KOPT-K1 (cell line): ENCODE measurements at regions not wholly inside any gene's neighbourhood (a gene's known extent, or its start where the extent isn't known, plus 50 kb on each side); places are given as distances from the start of the nearest gene placed in this dataset.
A peak's percentile ranks its signal among the peaks of the same experiment; 100 is the strongest.

Source experiments
- H3K27ac ChIP-seq: fragments of 200-600 bp; sonication (generic); 2 replicates; pipeline ENCODE4 v1.5.1; 2016; ENCODE audit warnings: antibody characterized with exemption, mild to moderate bottlenecking, low read depth, low read length; ENCODE audit not compliant: poor library complexity, severe bottlenecking
- H3K36me3 ChIP-seq: fragments of 200-600 bp; sonication (generic); 2 replicates; pipeline ENCODE4 v1.5.1; 2017; ENCODE audit warnings: antibody characterized with exemption, mild to moderate bottlenecking, low read length, moderate library complexity; ENCODE audit not compliant: insufficient read depth
- H3K9me3 ChIP-seq: fragments of 200-600 bp; sonication (generic); 2 replicates; pipeline ENCODE4 v1.5.1; 2017; ENCODE audit warnings: antibody characterized with exemption, low read length, mild to moderate bottlenecking; ENCODE audit not compliant: insufficient read depth, poor library complexity, severe bottlenecking

DNA sequence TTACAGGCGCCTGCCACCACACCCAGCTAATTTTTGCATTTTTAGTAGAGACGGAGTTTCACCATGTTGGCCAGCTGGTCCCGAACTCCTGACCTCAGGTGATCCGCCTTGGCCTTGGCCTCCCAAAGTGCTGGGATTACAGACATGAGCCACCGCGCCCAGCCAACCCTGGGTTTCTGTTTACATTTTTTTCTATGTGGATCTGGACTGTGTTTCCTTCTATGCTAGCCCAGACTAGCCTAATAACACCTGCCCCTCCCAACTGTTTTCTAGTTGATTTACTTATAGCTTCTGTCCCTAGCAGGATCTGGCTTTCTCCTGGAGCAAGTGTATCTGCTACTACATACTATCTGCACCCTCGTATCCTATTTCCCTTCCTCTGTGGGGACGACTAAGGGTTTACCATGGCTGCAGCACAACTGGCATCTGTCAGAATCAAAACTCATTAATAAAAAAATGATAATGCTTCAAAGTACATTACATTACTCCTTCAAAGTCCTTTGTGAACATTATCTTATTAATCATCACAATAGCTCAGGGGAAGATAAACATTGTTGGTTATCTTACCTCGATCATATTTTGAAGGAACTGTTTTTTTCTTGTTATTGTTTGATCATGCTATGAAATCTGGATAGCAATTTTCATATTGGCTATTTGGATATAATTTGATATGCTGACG is 228.3 kb downstream of the KLF5 start:
- Histone ChIP-seq H3K9me3 (no peaks in the 10 kb centered on the region), H3K36me3 (no peaks in the 10 kb centered on the region), H3K27ac (no peak overlapping the region)

- H3K27ac ChIP-seq: no peak overlapping the region
- no peaks in the 10 kb centered on the region for H3K9me3 ChIP-seq
- H3K36me3 ChIP-seq: no peaks in the 10 kb centered on the region
Measured at GRCh38 chr13:73286177-73286576, 227.4 kb downstream of the KLF5 start.

DNA sequence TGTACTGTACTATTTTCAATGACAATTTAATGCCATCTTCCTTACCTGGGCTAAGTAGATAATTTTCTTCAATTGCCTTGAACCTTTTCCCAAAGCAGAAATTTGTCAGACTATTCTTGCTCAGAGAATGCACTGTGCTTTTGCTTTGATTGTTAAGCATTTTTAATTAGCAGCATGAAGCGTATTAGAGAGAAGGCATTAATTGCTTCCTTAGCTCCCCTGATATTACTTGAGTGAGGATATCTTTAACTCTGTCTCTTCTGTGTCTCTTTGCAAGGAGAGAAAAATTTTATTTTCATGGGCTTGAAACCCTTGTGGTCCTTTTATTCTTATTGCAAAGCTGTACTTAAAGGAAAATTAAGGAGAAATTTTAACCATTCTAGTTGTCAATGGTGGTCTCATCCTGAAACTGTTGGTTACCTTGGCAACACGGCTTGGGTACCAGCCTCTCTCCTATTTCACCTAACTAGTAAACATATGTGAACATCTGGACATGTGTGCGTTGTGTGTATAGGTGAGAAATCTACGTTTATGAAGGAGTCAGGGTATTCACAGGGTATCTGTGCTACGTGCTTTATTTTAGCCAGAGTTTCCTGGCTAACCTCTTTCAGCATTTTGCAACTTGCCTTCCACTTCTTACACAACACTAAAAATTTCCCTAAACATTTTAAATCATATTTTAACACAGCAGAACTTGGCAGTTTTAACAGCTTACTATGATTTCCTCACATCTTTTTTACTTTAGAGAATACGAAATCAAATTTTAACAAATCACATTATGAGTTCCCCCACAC is 225.5 kb downstream of the KLF5 start:
- Histone ChIP-seq H3K36me3 (no peaks in the 10 kb centered on the region), H3K27ac (no peak overlapping the region), H3K9me3 (no peaks in the 10 kb centered on the region)

DNA sequence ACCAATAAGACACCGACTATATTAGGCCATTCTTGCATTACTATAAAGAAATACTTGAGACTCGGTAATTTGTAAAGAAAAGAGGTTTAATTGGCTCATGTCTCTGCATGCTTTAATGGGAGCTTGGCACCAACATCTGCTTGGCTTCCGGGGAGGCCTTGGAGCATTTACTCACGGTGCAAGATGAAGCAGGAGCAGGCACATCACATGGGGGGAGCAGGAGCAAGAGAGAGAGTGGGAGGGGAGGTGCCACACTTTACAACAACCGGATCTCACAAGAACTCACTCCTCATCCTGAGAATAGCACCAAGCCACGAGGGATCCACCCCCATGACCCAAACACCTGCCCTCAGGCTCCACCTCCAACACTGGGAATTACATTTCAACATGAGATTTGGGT is 224.8 kb downstream of the KLF5 start:
- Histone ChIP-seq H3K27ac (no peak overlapping the region), H3K9me3 (no peaks in the 10 kb centered on the region), H3K36me3 (no peaks in the 10 kb centered on the region)

- Histone ChIP-seq H3K36me3 (no peaks in the 10 kb centered on the region), H3K27ac (no peak overlapping the region), H3K9me3 (no peaks in the 10 kb centered on the region)
Measured at GRCh38 chr13:73281746-73282145, 222.9 kb downstream of the KLF5 start.

GRCh38 chr13:73278186-73278585 is 219.4 kb downstream of the KLF5 start:
- no peaks in the 10 kb centered on the region for H3K36me3 ChIP-seq

DNA sequence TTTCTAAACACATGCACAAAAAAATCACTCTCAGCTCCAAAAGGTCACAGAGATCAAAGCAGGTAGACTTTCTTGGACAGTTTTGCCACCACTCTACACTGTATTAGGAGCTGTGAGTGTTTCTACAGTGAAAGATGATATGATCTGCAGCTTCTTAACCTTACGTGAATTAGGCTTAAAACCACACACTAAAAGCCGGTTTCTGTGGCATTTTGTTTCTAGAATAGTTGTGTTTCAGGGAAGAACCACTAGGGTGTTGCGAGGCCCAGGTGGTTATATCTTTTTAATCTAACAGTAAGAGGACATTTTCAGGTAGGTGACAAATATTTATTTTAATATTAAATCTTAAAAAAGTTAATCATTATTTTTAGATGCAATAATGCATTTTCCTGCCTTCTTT is 216.4 kb downstream of the KLF5 start:
- no peaks in the 10 kb centered on the region for H3K36me3 ChIP-seq
- peak overlapping the region; percentile 56 for H3K27ac ChIP-seq
- peaks cover 1% of the 10 kb centered on the region for H3K9me3 ChIP-seq

More at GRCh38 chr13:73278186-73278585, 219.4 kb downstream of the KLF5 start:
- H3K27ac ChIP-seq: no peak overlapping the region
- H3K9me3 ChIP-seq: no peaks in the 10 kb centered on the region

GRCh38 chr13:73274147-73274546 is 215.3 kb downstream of the KLF5 start:
- Histone ChIP-seq H3K27ac (peak overlapping the region; percentile 56), H3K36me3 (no peaks in the 10 kb centered on the region), H3K9me3 (peaks cover 8% of the 10 kb centered on the region)

DNA sequence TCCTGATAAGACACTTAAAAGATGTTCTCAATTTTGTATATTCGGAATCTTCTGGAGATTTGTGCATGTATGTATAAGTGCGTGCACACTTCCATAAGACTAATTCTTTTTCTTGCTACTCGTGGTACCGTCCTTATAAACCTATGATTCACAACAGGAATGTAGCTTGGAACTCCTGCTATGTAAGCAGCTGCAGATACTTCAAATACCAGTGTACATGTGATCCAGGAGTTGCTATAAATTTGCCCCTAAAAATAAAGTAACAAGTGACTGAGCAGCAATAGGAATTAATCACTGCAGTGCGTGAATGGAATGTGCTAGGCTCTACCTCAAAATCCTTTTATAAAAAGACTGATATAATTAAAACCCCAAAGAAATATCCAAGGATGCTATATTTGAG is 214.9 kb downstream of the KLF5 start:
- Histone ChIP-seq H3K27ac (no peak overlapping the region), H3K9me3 (peaks cover 8% of the 10 kb centered on the region), H3K36me3 (no peaks in the 10 kb centered on the region)

DNA sequence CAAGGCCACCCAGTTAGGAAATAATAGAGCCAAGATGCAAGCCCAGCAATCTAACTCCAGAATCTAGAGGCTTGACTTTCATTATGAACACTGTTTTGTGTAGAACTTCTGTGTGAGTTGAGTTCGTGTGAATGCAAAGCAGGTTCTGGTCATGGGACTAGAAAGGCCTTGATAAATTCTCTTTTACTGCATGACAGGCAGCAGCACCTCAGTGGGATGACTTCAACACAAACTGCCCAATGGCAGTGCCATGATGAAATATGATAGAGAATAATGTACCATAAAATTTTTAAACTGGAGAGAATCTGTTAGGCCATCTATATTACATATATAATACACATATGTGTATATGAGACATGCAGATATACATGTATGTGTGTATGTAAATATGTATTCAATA is 214.5 kb downstream of the KLF5 start:
- Histone ChIP-seq H3K9me3 (peaks cover 8% of the 10 kb centered on the region), H3K36me3 (no peaks in the 10 kb centered on the region), H3K27ac (no peak overlapping the region)

- peaks cover 8% of the 10 kb centered on the region for H3K9me3 ChIP-seq
- no peak overlapping the region for H3K27ac ChIP-seq
- H3K36me3 ChIP-seq: no peaks in the 10 kb centered on the region
Measured at GRCh38 chr13:73272831-73273230, 214.0 kb downstream of the KLF5 start.

DNA sequence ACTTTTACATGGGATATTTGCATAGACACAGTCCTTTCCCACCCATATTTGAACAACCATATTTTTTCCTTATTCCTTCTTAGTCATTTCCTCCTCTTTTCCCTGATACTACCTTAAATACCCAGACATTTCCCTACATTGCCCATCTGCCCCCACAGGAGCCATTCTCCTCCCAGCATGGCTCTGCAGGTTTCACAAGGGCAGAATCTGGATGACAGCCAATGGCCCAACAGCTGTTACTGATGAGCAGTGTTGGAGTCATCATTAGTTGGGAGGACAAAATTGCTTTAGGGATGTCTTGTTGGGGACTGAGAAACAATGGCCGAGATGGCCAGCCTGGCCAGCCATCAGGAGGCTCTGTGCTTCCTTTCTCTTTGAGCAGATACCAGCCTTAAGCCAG is 209.5 kb downstream of the KLF5 start:
- H3K9me3 ChIP-seq: peaks cover 8% of the 10 kb centered on the region
- no peak overlapping the region for H3K27ac ChIP-seq

DNA sequence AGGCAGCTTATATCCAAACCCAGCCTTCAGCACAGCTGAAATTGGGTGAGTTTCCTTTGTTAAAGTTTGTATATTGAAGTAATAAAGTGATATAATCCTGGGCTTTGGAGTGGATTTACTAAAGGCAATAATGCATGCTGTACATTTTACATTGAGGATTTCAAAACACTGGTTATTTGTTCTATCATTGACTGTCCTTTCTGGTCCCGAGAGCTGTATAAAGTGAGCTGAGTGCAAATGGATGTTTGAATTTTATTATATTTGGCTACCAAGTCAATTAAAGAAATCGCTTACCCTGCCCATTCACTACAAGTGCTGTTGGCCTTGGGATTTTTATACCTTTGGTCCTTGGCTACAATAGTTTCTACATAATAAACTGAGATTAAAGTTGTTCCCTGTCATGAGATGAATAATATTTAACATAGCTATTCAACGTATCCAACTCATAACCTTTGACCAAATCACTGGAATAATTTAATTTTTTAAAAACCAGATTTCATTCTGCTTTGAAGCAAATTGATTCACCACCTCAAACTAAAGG is 207.9 kb downstream of the KLF5 start:
- Histone ChIP-seq H3K9me3 (peaks cover 8% of the 10 kb centered on the region), H3K27ac (no peak overlapping the region), H3K36me3 (no peaks in the 10 kb centered on the region)

More for the DNA sequence above, 209.5 kb downstream of the KLF5 start:
- H3K36me3 ChIP-seq: no peaks in the 10 kb centered on the region

DNA sequence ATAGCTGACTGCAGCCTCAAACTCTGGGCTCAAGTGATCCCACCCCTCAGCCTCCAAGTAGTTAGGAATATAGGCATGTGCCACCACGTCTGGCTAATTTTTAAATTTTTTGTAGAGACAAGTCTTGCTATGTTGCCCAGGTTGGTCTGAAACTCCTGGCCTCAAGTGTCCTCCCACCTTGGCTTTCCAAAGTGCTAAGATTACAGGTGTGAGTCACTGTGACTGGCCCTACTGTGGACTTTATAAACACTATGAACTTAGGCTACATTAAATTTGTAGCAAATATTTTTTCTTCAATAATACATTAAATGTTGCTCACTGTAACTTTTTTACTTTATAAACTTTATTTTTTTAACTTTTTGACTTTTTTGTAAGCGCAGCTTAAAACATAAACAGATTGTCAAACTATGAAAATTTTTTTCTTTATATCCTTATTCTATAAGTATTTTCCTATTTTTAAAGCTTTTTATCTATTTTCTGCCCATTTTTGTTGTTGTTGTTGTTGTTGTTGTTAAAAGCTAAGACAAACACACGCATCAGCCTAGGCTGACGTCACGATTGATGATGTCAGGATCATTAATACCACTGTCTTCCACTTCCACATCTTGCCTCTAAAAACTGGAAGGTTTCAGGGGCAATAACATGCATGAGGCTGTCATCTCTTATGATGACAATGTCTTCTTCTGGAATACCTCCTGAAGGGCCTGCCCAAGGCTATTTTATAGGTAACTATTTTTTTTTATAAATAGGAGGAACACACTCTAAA is 204.2 kb downstream of the KLF5 start:
- H3K27ac ChIP-seq: no peak overlapping the region

GRCh38 chr13:73261739-73262216 is 203.0 kb downstream of the KLF5 start:
- no peak overlapping the region for H3K27ac ChIP-seq
- no peaks in the 10 kb centered on the region for H3K36me3 ChIP-seq
- no peaks in the 10 kb centered on the region for H3K9me3 ChIP-seq

More for the DNA sequence above, 204.2 kb downstream of the KLF5 start:
- Histone ChIP-seq H3K9me3 (no peaks in the 10 kb centered on the region), H3K36me3 (no peaks in the 10 kb centered on the region)
